GM21515 (cell line): ENCODE measurements at regions not wholly inside any gene's neighbourhood (a gene's known extent, or its start where the extent isn't known, plus 50 kb on each side); places are given as distances from the start of the nearest gene placed in this dataset.
"Not testable (repeated sequence)": the region's sequence is repeated elsewhere in the genome, so short reads cannot be mapped to it uniquely, and the experiment has no call there.

Experiments
- ATAC-seq: cut with Tn5 transposase; IDR thresholded peaks from one replicate; pipeline ENCODE4 v1.9.1; 2021; ENCODE audit not compliant: unreplicated experiment

- no peak for ATAC-seq
Observed at GRCh38 chr17:27049104-27049784, 244.7 kb upstream of the WSB1 start.

- no peak for ATAC-seq
Observed at GRCh38 chr17:27065588-27065987, 228.3 kb upstream of the WSB1 start.

- ATAC-seq = no peak
Observed at GRCh38 chr17:27066315-27066714, 227.6 kb upstream of the WSB1 start.

GRCh38 chr17:27069842-27070508, 223.9 kb upstream of the WSB1 start:
- no peak for ATAC-seq

- no peak for ATAC-seq
Observed at GRCh38 chr17:27070836-27071235, 223.1 kb upstream of the WSB1 start.

GRCh38 chr17:27072885-27073284, 221.0 kb upstream of the WSB1 start:
- no peak for ATAC-seq

GRCh38 chr17:27076814-27077213, 217.1 kb upstream of the WSB1 start:
- ATAC-seq = no peak

- ATAC-seq = no peak
Observed at GRCh38 chr17:27078296-27078695, 215.6 kb upstream of the WSB1 start.

GRCh38 chr17:27079660-27080059, 214.3 kb upstream of the WSB1 start:
- ATAC-seq = no peak

GRCh38 chr17:27081002-27081638, 212.8 kb upstream of the WSB1 start:
- ATAC-seq = no peak

- no peak for ATAC-seq
Observed at GRCh38 chr17:27082023-27082774, 211.7 kb upstream of the WSB1 start.

GRCh38 chr17:27082775-27083154, 211.1 kb upstream of the WSB1 start:
- ATAC-seq = no peak

GRCh38 chr17:27083408-27084185, 210.3 kb upstream of the WSB1 start:
- ATAC-seq = no peak

GRCh38 chr17:27085517-27085916, 208.4 kb upstream of the WSB1 start:
- ATAC-seq = no peak

- ATAC-seq = no peak
Observed at GRCh38 chr17:27086526-27086925, 207.4 kb upstream of the WSB1 start.

- ATAC-seq = no peak
Observed at GRCh38 chr17:27087935-27088766, 205.8 kb upstream of the WSB1 start.

- ATAC-seq = no peak
Observed at GRCh38 chr17:27088767-27089078, 205.2 kb upstream of the WSB1 start.

- not testable (repeated sequence) for ATAC-seq
Observed at GRCh38 chr17:27089079-27089928, 204.6 kb upstream of the WSB1 start.

- no peak for ATAC-seq
Observed at GRCh38 chr17:27089929-27090247, 204.0 kb upstream of the WSB1 start.
